ENCODE measurements at regions not wholly inside any gene's neighbourhood (a gene's known extent, or its start where the extent isn't known, plus 50 kb on each side); places are given as distances from the start of the nearest gene placed in this dataset.
A peak's percentile ranks its signal among the peaks of the same experiment; 100 is the strongest.

DNA sequence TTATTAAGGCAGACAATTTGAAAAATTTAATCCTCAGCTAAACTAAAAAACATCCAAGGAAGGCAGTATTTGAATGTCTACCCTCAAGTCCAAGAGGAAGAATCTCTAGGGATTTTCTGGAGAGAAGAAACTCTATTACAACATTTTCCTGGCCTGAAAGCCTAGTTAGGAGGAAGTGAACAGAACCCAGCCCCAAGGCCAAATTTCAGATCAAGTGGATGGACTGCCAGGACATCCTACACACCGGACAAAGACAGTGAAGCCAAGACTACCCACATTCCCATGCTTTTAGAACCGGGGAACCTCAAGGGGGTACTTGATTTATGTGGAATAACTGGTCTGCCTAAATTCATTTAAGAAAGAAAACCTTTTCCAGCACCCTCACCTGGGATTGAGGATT is 108.9 kb upstream of the MEOX2 start:
- Histone ChIP-seq H3K27me3 (ENCODE audit: low read depth, low read length) (no peaks in the 10 kb centered on the region), H3K27ac (ENCODE audit: low read length) (no peak overlapping the region), H3K4me3 (ENCODE audit: low read depth in 1 of 2, low read length in 2 of 2) (no peak overlapping the region), H3K4me1 (ENCODE audit: control insufficient read depth in 1 of 2, insufficient read depth in 2 of 2, low read length in 2 of 2) (peaks cover 0 to 7% of the 10 kb centered on the region in 2 donors), H3K36me3 (ENCODE audit: control insufficient read depth in 1 of 2, insufficient read depth in 2 of 2, low read length in 2 of 2) (no peaks in the 10 kb centered on the region), H3K9me3 (ENCODE audit: control insufficient read depth in 1 of 2, low read length in 2 of 2) (no peaks in the 10 kb centered on the region)

GRCh38 chr7:15794801-15795200 is 108.3 kb upstream of the MEOX2 start:
- H3K27me3 ChIP-seq (ENCODE audit: low read depth, low read length), result no peaks in the 10 kb centered on the region
- no peak overlapping the region for H3K27ac ChIP-seq (ENCODE audit: low read length)
- no peaks in the 10 kb centered on the region for H3K9me3 ChIP-seq (ENCODE audit: control insufficient read depth in 1 of 2, low read length in 2 of 2)
- H3K36me3 ChIP-seq (ENCODE audit: control insufficient read depth in 1 of 2, insufficient read depth in 2 of 2, low read length in 2 of 2), result no peaks in the 10 kb centered on the region
- H3K4me3 ChIP-seq (ENCODE audit: low read depth in 1 of 2, low read length in 2 of 2), result no peak overlapping the region
- peaks cover 0 to 7% of the 10 kb centered on the region in 2 donors for H3K4me1 ChIP-seq (ENCODE audit: control insufficient read depth in 1 of 2, insufficient read depth in 2 of 2, low read length in 2 of 2)

DNA sequence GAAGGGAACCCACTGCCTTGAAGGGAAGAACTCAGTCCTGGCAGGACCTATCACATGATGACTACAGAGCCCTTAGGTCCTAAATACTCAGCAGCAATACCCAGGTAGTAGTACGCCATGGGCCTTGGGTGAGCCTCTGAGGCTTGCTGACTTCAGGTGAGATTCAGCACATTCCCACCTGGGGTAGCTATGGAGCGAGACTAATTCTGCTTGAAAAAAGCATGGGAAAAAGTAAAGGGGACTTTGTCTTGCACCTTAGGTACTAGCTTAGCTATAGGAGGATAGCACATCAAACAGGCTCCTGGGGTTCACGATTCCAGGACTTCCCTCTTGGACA is 98.2 kb upstream of the MEOX2 start:
- Histone ChIP-seq H3K4me1 (ENCODE audit: control insufficient read depth in 1 of 2, insufficient read depth in 2 of 2, low read length in 2 of 2) (no peaks in the 10 kb centered on the region), H3K9me3 (ENCODE audit: control insufficient read depth in 1 of 2, low read length in 2 of 2) (no peaks in the 10 kb centered on the region), H3K27me3 (ENCODE audit: low read depth, low read length) (no peaks in the 10 kb centered on the region), H3K27ac (ENCODE audit: low read length) (no peak overlapping the region), H3K4me3 (ENCODE audit: low read depth in 1 of 2, low read length in 2 of 2) (no peak overlapping the region), H3K36me3 (ENCODE audit: control insufficient read depth in 1 of 2, insufficient read depth in 2 of 2, low read length in 2 of 2) (no peaks in the 10 kb centered on the region)

GRCh38 chr7:15783987-15784693 is 97.7 kb upstream of the MEOX2 start:
- Histone ChIP-seq H3K4me3 (ENCODE audit: low read depth in 1 of 2, low read length in 2 of 2) (no peak overlapping the region), H3K27ac (ENCODE audit: low read length) (no peak overlapping the region), H3K9me3 (ENCODE audit: control insufficient read depth in 1 of 2, low read length in 2 of 2) (no peaks in the 10 kb centered on the region), H3K27me3 (ENCODE audit: low read depth, low read length) (no peaks in the 10 kb centered on the region), H3K4me1 (ENCODE audit: control insufficient read depth in 1 of 2, insufficient read depth in 2 of 2, low read length in 2 of 2) (no peaks in the 10 kb centered on the region), H3K36me3 (ENCODE audit: control insufficient read depth in 1 of 2, insufficient read depth in 2 of 2, low read length in 2 of 2) (no peaks in the 10 kb centered on the region)

DNA sequence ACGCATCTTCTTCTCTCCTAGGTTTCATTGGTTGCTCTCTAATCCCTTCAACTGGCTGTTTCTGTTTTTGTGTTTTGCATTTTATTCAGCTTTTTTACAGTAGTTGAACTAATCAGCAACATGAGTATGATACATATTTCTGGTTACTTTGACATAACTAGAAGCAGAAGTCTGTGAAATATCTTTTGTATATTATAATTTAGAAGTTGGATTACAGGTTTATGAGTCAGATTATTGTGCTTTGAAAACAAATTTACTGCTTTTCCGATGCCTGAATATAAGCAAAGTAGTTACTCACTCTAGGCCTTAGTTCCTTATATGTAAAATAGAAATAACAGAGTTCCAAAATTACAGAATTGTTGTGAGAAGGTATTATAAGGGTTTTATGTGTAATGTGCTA is 96.2 kb upstream of the MEOX2 start:
- H3K4me3 ChIP-seq (ENCODE audit: low read depth in 1 of 2, low read length in 2 of 2), result no peak overlapping the region
- H3K27me3 ChIP-seq (ENCODE audit: low read depth, low read length), result no peaks in the 10 kb centered on the region
- H3K36me3 ChIP-seq (ENCODE audit: control insufficient read depth in 1 of 2, insufficient read depth in 2 of 2, low read length in 2 of 2), result no peaks in the 10 kb centered on the region
- no peak overlapping the region for H3K27ac ChIP-seq (ENCODE audit: low read length)
- H3K9me3 ChIP-seq (ENCODE audit: control insufficient read depth in 1 of 2, low read length in 2 of 2), result no peaks in the 10 kb centered on the region
- H3K4me1 ChIP-seq (ENCODE audit: control insufficient read depth in 1 of 2, insufficient read depth in 2 of 2, low read length in 2 of 2), result no peaks in the 10 kb centered on the region

- H3K36me3 ChIP-seq (ENCODE audit: control insufficient read depth in 1 of 2, insufficient read depth in 2 of 2, low read length in 2 of 2), result no peaks in the 10 kb centered on the region
- no peak overlapping the region for H3K27ac ChIP-seq (ENCODE audit: low read length)
- H3K27me3 ChIP-seq (ENCODE audit: low read depth, low read length), result no peaks in the 10 kb centered on the region
- no peaks in the 10 kb centered on the region for H3K9me3 ChIP-seq (ENCODE audit: control insufficient read depth in 1 of 2, low read length in 2 of 2)
- H3K4me3 ChIP-seq (ENCODE audit: low read depth in 1 of 2, low read length in 2 of 2), result no peak overlapping the region
- peaks cover 0 to 5% of the 10 kb centered on the region in 2 donors for H3K4me1 ChIP-seq (ENCODE audit: control insufficient read depth in 1 of 2, insufficient read depth in 2 of 2, low read length in 2 of 2)
Measured at GRCh38 chr7:15781944-15782343, 95.5 kb upstream of the MEOX2 start.

DNA sequence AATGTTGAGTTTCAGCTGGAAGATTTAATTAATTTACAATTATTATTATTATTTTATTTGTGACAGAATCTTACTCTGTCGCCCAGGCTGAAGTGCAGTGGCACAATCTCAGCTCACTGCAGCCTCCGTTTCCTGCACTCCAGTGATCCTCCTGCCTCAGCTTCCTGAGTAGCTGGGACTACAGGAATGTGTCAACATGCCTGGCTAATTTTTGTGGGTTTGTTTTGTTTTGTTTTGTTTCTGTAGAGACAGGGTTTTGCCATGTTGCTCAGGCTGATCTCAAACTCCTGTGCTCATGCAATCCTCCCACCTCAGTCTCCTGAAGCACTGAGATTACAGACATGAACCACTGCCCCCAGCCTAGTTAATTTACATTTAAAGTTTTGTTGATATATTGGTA is 93.8 kb upstream of the MEOX2 start:
- no peak overlapping the region for H3K27ac ChIP-seq (ENCODE audit: low read length)
- no peaks in the 10 kb centered on the region for H3K9me3 ChIP-seq (ENCODE audit: control insufficient read depth in 1 of 2, low read length in 2 of 2)
- peaks cover 0 to 5% of the 10 kb centered on the region in 2 donors for H3K4me1 ChIP-seq (ENCODE audit: control insufficient read depth in 1 of 2, insufficient read depth in 2 of 2, low read length in 2 of 2)
- no peak overlapping the region for H3K4me3 ChIP-seq (ENCODE audit: low read depth in 1 of 2, low read length in 2 of 2)
- no peaks in the 10 kb centered on the region for H3K36me3 ChIP-seq (ENCODE audit: control insufficient read depth in 1 of 2, insufficient read depth in 2 of 2, low read length in 2 of 2)
- no peaks in the 10 kb centered on the region for H3K27me3 ChIP-seq (ENCODE audit: low read depth, low read length)

GRCh38 chr7:15778191-15778590 is 91.7 kb upstream of the MEOX2 start:
- Histone ChIP-seq H3K27ac (ENCODE audit: low read length) (no peak overlapping the region), H3K9me3 (ENCODE audit: control insufficient read depth in 1 of 2, low read length in 2 of 2) (no peaks in the 10 kb centered on the region)

GRCh38 chr7:15765753-15766152 is 79.3 kb upstream of the MEOX2 start:
- no peak overlapping the region for H3K4me3 ChIP-seq (ENCODE audit: low read depth in 1 of 2, low read length in 2 of 2)
- no peaks in the 10 kb centered on the region for H3K36me3 ChIP-seq (ENCODE audit: control insufficient read depth in 1 of 2, insufficient read depth in 2 of 2, low read length in 2 of 2)
- H3K9me3 ChIP-seq (ENCODE audit: control insufficient read depth in 1 of 2, low read length in 2 of 2), result peaks cover 0 to 6% of the 10 kb centered on the region in 2 donors
- no peaks in the 10 kb centered on the region for H3K4me1 ChIP-seq (ENCODE audit: control insufficient read depth in 1 of 2, insufficient read depth in 2 of 2, low read length in 2 of 2)
- no peak overlapping the region for H3K27ac ChIP-seq (ENCODE audit: low read length)
- no peaks in the 10 kb centered on the region for H3K27me3 ChIP-seq (ENCODE audit: low read depth, low read length)

More at GRCh38 chr7:15778191-15778590, 91.7 kb upstream of the MEOX2 start:
- H3K4me1 ChIP-seq (ENCODE audit: control insufficient read depth in 1 of 2, insufficient read depth in 2 of 2, low read length in 2 of 2), result peaks cover 0 to 5% of the 10 kb centered on the region in 2 donors
- no peaks in the 10 kb centered on the region for H3K36me3 ChIP-seq (ENCODE audit: control insufficient read depth in 1 of 2, insufficient read depth in 2 of 2, low read length in 2 of 2)
- H3K4me3 ChIP-seq (ENCODE audit: low read depth in 1 of 2, low read length in 2 of 2), result no peak overlapping the region
- no peaks in the 10 kb centered on the region for H3K27me3 ChIP-seq (ENCODE audit: low read depth, low read length)

GRCh38 chr7:15764851-15765382 is 78.4 kb upstream of the MEOX2 start:
- Histone ChIP-seq H3K9me3 (ENCODE audit: control insufficient read depth in 1 of 2, low read length in 2 of 2) (peaks cover 0 to 5% of the 10 kb centered on the region in 2 donors), H3K4me3 (ENCODE audit: low read depth in 1 of 2, low read length in 2 of 2) (no peak overlapping the region), H3K36me3 (ENCODE audit: control insufficient read depth in 1 of 2, insufficient read depth in 2 of 2, low read length in 2 of 2) (no peaks in the 10 kb centered on the region), H3K27ac (ENCODE audit: low read length) (peak overlapping the region; percentile 20), H3K27me3 (ENCODE audit: low read depth, low read length) (no peaks in the 10 kb centered on the region), H3K4me1 (ENCODE audit: control insufficient read depth in 1 of 2, insufficient read depth in 2 of 2, low read length in 2 of 2) (no peaks in the 10 kb centered on the region)

DNA sequence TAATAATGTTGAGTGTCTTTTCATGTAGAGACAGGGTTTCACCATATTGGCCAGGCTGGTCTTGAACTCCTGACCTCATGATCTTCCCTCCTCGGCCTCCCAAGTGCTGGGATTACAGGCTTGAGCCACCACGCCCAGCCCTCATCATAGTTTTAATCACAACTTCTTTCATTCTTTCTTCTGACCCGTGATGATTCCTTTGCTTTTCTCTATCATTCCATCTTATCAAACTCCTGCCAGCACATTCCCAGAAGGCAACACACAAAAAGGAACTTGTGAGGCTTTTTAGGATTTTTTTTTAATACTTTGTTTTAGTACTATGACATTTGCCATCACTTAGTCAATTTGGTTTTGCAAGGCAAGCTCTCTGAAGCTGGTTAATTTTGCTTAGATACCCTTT is 77.5 kb upstream of the MEOX2 start:
- Histone ChIP-seq H3K9me3 (ENCODE audit: control insufficient read depth in 1 of 2, low read length in 2 of 2) (peaks cover 0 to 3% of the 10 kb centered on the region in 2 donors), H3K4me1 (ENCODE audit: control insufficient read depth in 1 of 2, insufficient read depth in 2 of 2, low read length in 2 of 2) (no peaks in the 10 kb centered on the region), H3K4me3 (ENCODE audit: low read depth in 1 of 2, low read length in 2 of 2) (no peak overlapping the region), H3K27ac (ENCODE audit: low read length) (no peak overlapping the region), H3K27me3 (ENCODE audit: low read depth, low read length) (no peaks in the 10 kb centered on the region), H3K36me3 (ENCODE audit: control insufficient read depth in 1 of 2, insufficient read depth in 2 of 2, low read length in 2 of 2) (no peaks in the 10 kb centered on the region)
